Stimulated activated CD8-positive, alpha-beta memory T cell treated with anti-CD3 and anti-CD28 coated beads, Interleukin-7, amount 100 ng/mL, for 1 hour (primary cell): ENCODE measurements at regions not wholly inside any gene's neighbourhood (a gene's known extent, or its start where the extent isn't known, plus 50 kb on each side); places are given as distances from the start of the nearest gene placed in this dataset.

Experiments used
- DNase-seq, 2 donors: peaks; one replicate each; pipeline ENCODE4 v3.0.0-alpha.2; 2020; ENCODE audit warnings: low read depth in 2 of 2

DNA sequence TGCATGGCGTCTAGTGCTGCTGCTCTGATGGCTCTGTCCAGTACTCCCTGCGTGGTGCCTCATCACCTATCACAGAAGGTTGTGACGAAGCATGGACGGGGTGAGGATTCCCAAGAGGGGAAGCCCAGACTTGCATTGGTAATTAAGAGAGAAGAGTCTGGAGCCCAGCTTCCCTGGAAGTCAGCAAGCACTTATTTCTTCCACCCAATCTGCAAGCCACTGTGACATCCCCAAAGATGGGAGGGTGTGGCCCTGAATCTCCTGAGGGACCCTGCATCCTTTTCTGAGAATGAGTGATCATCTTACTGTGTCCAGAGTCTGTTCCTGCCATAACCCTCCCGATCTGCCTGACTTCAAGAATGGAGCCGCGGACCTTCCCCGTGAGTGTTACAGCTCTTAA lies 166.7 kb downstream of the PTPN20 start:
- DNase-seq, result no peak

DNA sequence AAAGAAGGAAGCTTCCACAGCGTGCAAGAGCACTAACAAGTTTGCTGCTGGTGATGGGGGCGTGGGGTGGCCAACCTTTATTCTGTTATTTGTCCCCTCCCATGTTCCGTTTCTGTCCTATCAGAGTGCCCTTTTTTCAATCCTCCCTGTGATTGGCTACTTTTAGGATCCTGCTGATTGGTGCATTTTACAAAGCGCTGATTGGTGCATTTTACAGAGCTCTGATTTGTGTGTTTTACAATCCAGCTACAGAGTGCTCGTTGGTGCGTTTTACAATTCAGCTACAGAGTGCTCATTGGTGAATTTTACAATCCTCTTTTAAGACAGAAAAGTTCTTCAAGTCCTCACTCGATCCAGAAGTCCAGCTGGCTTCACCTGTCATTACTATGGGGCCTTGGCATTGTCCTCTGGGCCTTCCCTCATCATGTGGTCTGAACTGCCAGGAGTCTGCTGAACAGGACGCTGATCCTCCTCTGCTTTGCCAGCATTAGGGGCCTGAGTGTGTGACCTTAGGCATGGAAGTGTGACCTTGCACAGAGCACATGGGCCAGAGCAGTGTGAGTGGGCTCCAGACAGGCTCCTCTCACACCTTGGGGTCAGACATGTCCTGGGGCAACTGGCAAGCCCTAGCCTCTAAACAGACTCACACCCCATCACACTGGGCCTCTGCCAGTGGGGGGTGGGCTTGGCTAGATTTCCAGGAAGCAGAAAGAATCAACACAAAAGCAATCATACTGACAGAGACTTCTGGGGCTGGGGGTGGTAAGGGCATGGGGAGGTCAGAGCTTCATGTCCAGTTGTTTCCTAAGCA lies 167.4 kb downstream of the PTPN20 start:
- DNase-seq, result no peak

- no peak for DNase-seq
Observed at GRCh38 chr10:47079204-47079580, 168.0 kb downstream of the PTPN20 start.

GRCh38 chr10:47081264-47081663 lies 170.0 kb downstream of the PTPN20 start:
- DNase-seq, result no peak

- DNase-seq, result no peak
Observed at GRCh38 chr10:47082055-47082784, 171.0 kb downstream of the PTPN20 start.

DNA sequence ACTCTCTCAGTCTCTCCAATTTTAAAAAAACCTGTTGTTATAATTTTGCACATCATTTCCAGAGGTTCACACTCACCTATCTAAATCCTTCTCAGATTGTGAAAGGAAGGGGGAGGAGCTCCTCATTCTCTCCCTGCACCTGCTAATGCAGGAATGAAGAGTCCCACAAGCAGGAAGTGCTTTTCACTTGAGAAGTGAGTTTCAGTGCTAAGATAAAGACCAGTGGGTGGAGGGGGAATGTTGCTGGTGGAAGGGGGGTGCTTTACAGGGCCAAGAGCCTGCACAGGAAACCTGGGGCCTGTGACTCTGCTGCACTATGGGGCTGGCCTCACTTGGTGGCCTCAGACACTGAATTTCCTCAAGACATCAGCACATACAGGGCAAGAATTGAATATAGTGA lies 176.4 kb downstream of the PTPN20 start:
- no peak for DNase-seq

GRCh38 chr10:47088656-47089354 lies 177.6 kb downstream of the PTPN20 start:
- DNase-seq, result no peak

GRCh38 chr10:47090042-47090441 lies 178.8 kb downstream of the PTPN20 start:
- DNase-seq, result no peak

DNA sequence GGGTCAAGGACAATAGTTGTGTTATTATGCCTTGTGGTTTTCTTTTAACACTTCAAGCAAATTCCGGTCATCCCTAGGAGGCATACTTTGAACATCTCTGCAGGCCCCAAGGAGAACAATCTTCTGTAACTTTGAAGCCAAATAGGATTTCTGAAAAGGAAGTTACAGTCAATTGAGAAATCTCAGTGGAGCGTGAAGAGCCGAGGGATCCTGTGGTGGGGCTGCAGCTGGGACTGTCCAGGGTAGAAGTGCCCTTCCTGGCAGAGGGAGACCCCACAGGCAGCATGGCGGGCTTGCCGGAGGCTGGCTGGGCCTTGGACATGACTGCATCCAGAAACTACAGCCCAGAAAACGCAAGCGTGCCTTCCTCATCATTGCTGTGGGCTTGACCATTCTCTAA lies 179.7 kb downstream of the PTPN20 start:
- DNase-seq, result no peak

DNA sequence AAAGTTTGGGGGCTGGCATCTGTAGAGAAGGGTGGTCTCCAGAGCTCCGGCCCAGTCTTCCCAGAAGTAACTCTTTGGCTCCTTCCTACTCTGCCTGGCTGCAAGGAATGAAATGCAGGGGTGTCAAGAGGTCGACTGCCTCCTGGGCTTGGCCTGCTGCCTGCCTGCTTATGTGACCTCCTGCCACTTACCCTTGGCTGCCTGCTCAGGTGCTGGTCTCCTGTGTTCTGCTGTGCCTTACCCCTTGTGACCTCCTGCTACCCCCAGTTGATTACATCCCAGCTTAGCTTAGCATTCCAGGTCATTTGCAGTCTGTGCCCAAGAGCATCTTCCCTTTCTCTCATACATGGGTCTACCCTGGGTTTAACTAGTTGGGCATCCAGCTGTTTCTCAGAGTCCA lies 180.2 kb downstream of the PTPN20 start:
- no peak for DNase-seq

DNA sequence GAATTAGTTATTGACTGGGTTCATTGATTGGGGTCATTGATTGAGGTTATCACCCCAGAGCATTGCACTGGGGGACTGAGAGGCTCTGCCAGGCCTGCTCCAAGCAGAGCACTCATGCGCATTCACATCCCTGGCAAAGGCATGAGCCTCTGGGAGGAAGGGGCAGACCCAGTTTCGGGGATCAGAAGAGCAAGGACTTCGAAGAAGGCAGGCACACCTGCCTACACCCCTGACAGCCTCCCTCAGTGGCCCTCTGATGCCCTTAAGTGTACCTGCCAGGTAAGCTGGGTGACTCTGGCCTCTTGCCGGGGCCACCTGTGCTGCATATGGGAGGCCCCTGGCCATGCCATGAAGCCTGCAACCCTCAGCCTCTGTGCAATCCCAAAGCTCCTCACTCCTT lies 181.1 kb downstream of the PTPN20 start:
- no peak for DNase-seq

- DNase-seq, result no peak
Observed at GRCh38 chr10:47092831-47093230, 181.6 kb downstream of the PTPN20 start.

DNA sequence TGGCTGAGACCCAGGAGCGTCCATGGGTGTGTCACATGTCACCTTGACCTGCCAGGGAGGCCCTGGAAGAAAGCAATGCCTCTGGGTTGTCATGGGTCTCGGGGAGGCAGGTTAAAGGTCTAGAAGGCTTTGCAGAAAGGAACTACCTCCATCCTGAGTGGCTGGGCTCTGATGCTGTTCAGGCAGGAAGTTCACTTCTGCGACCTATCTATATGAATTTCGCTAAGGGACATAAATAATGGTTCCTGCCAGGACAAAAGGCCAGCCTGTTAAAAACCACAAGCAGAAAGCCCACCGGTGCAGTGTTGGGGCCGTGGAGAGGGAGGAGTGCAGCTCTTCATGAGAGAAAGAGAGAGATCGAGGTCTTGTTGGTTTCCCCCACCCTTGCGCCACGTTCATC lies 182.9 kb downstream of the PTPN20 start:
- DNase-seq, result no peak

GRCh38 chr10:47094636-47095035 lies 183.4 kb downstream of the PTPN20 start:
- DNase-seq, result no peak

DNA sequence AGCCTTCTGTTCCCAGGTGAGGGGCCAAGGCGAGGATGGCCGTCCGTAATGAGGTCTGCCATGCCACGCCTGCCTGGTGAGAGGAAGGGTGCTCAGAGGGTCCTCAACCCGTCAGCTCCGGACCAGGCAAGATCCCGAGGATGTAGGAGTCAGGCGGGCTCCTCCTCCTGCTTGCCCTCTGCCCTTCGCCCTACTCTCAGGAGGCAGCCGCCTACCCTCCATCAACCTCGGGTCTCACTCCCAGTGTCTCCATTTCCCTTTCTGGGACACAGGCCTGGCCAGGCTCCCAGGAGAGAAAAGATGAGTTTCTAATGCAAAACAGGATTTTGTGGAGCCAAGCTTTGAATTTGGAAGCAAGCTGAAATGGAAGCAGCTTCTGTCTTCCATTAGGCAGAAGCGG lies 184.0 kb downstream of the PTPN20 start:
- DNase-seq, result no peak

GRCh38 chr10:47095848-47096612 lies 184.8 kb downstream of the PTPN20 start:
- no peak for DNase-seq

DNA sequence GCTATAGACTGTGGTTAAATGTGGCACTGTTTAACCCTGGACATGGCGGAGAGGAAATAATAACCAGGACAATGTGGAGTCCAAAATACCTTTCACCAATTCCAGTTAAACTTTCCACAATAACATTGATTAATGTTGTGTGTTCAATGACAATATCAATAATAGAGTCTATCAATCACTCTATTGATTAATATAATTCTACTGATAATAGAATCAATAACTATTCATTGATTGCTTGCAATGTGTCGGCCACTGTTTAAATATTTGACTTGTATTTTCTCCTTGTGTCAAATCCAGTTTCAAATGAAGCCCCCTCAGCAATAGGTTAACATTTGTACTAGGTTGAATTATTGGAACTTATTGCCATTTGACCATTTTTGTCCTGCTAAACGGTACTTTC lies 187.0 kb downstream of the PTPN20 start:
- DNase-seq, result no peak

DNA sequence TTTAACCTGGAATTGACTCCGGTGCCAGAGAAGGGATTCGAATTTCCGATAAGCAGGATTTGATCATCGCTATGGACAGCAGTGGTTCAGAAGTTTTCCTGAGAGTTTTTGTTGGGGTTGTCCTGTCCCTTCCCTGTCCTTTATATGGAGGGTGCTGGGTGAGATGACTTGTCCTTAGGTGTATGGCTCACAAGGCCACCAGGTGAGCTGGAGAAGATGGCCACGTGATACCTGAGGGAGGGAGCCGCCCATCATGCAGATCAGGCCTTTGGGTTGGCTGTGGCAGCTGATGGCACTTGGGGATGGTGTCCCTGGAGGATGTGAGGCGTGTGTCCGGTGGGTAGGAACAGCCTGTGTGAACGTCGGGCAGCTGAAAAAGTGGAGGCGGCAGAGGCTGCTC lies 187.7 kb downstream of the PTPN20 start:
- DNase-seq, result no peak

DNA sequence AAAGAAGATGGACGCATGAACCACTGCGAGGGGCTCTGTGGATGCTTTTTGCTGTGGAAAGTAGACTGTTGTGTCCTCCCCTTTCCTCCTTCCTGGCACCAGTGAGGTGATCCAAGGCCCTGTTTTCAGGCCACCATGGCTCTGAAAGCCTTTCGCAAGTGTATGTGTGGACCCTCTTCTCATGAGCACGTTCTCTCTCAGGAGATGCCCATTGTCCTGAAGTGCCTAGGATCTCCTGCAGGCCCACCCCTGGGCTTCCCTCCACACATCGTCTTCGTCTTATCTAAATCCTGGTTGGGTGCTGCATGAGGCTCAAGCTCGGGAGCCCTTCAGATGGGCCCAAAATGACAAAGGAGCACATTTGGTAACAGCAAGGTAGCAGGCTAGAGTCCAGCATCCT lies 188.2 kb downstream of the PTPN20 start:
- no peak for DNase-seq

DNA sequence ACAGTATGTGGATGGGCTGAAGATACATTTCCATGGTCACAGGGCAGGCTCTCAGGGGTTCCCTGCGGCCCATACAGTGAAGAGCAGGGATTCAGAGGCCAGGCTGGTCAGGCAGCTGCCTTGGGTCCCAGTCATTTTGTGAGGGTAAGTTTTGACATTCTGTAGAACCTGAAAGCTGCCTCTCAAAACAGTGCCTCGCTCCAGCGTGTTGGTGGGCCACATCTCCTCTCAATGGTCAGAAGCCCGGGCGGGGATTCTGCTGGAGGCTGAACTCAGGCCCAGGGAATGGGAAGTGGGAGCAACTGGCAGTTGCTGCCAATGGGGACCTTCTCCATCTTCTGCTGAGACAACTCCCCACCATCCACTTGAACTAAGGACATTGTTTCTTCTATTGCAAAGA lies 190.0 kb downstream of the PTPN20 start:
- no peak for DNase-seq

- DNase-seq, result no peak
Observed at GRCh38 chr10:47101807-47102206, 190.6 kb downstream of the PTPN20 start.

GRCh38 chr10:47104151-47104605 lies 192.9 kb downstream of the PTPN20 start:
- DNase-seq, result no peak
